NCI-H526 (cell line): ENCODE measurements at regions not wholly inside any gene's neighbourhood (a gene's known extent, or its start where the extent isn't known, plus 50 kb on each side); places are given as distances from the start of the nearest gene placed in this dataset.

Source experiments
- DNase-seq, 2 experiments: peaks; one replicate each; lab custom pipeline; 2025; lab: John Stamatoyannopoulos, UW

- no peak for DNase-seq
These were observed 251.1 kb downstream of the DAD1 start for GRCh38 chr14:22337938-22338337.

DNA sequence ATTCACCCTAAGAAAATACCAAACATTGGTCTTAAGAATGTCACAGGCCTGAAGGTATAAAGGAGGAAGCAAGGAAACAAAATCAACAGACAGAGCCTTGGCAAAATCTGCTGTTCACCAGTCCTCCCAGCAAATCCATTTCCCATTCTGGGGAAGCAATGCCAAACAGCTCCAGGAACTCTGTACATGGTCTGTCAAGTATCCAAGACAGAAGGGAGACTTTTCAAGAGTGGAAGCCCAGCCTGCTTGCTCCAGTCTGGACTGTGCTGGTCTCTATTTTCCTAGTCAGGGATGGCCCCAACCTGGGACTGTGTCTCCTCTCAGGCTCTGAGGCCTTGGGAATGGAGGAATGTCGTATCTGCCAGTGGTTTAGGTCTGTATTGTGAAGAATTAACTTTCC, 251.5 kb downstream of the DAD1 start:
- DNase-seq: no peak

DNA sequence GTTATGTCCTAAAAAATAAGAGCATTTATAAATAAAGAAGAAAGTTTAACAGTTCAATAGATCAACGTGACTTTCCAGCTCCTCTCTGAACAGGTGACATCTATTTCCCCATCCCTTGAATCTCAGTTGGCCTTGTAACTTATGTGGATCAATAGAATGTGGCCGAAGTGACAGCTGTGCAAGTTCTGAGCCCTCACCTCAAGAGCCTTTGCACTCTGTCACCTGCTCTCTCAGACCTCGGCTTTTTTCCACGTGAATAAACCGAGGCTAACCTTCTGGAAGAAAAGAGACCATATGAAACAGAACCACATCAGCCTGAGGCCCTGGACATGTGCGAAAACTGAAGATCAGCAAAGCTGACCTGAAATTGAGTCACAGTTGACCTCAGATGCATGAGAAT, 253.0 kb downstream of the DAD1 start:
- DNase-seq: no peak

DNA sequence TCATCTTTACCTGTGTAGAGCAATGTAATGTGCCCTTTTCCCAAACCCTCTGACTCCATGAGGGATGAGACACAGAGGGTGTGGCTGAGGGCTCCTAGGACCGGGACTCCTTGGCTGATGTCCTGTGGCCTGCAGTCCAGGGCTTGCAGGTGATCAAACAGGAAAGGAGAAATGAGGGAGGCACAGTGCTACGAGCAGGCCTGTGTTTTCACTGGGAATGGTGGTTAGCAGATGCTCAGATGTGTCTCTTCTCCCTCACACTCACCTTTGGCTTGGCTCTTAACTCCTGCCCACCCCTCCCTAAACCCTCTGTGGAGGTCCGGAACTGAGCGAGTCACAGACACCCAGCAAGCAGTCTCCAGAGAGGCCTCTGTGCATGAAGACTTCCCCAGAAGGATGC, 254.4 kb downstream of the DAD1 start:
- DNase-seq: no peak

DNA sequence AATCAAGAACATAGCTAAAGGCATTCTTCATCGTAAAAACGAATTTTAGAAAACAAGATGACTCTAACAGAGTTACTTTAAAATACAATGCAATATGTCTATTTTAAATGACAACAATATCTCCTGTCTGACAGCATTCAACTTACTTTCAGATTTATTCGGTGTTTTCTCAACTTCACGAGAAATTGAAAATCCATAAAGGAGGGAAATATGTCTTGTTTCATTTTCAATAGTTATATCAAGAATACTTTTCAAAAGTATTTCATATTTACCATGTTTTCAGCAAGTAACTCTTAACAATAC, 254.8 kb downstream of the DAD1 start:
- DNase-seq: no peak

GRCh38 chr14:22333422-22334274, 255.4 kb downstream of the DAD1 start:
- DNase-seq: no peak

DNA sequence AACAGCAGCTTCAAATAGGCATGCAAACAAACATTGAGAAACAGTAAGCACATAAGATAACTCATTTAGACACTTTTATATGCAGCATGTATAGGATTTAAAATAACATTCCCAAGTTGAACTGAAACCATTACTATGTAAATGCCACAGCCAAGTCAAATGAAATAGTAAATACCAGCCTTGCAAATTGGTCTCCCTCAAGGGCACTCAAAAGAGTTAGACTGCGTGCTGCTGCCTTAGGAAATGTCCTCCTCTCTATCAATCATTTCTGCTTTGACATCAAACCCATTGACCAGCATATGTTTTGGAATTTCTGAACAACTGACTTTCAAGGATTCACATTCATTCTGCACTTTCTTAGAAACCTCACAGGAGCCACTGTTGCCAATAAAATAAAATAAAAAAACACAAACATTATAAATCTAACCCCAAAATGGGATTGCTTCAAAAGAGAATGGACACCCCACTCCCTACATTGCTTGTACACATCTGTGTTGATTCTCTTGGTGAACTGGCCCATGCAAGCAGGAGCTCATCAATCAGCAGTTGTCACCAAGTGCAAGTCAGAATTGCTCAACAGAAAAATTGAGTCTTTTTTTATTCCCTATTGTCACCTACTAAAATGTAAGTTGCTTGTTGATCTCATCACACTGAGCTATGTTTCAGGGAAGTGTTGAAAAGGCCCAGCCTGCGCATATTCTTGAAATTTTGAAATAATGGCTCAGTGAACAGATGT, 256.2 kb downstream of the DAD1 start:
- no peak for DNase-seq

DNA sequence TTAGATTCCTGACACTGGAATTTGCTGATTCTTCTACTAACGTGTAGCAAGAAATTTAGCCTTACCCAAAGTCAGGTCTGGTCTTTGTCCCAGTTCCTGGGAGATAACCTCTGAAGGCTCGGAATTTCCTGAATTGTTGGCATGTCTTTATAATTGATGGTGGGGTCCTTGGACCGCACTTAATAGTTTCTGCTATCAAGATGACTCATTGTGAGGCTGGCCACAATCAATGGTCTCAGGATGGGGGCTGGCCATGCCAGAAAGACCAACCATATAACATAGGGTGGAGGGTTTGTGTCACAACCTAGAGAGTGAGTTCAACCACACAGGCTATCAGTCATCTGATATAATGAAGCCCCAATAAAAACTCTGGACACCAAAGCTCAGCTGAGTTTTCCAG, 259.7 kb downstream of the DAD1 start:
- no peak for DNase-seq

GRCh38 chr14:22325676-22326400, 263.2 kb downstream of the DAD1 start:
- no peak for DNase-seq

- no peak for DNase-seq
These were observed 268.7 kb downstream of the DAD1 start for GRCh38 chr14:22320362-22320750.

DNA sequence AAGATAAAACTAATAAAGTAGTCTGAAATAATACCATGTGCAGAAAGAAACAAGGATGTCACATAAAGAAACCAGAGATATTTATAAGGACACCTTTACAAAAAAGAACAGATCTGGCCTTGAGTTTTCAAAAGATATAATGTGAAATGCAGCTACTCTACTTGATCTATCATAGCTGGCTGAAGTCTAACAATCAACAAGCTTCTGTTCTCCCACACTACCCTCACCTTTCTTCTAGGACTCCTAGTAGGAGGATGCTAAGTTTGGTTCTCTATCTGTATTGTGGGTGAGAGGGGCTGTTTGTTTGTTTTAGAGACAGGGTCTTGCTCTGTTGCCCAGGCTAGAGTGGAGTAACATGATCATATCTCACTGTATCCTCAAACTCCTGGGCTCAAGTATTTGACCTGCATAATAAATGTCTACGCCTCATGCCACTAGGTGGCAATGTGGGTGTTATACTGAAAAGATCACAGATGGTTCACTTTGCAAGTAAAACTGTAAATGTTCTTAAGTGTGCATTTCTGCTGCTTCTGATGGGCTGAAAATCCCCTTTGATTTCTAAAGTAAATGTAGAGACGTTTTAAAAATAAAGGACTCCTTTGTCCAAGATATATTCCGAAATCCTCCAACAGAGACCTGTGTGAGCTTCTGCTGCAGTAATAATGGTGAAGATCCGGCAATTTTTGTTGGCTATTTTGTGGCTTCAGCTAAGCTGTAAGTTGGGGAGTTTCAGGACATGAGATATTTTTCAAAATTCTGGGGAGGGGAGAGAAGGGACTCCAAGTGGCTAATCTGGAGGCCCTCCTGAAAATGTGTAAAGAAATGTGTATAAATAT, 269.3 kb downstream of the DAD1 start:
- DNase-seq: peak; percentile 3 to 44

- no peak for DNase-seq
These were observed 270.1 kb downstream of the DAD1 start for GRCh38 chr14:22318951-22319350.

GRCh38 chr14:22316473-22316872, 272.6 kb downstream of the DAD1 start:
- no peak for DNase-seq

- no peak for DNase-seq
These were observed 273.7 kb downstream of the DAD1 start for GRCh38 chr14:22315336-22315735.

GRCh38 chr14:22314183-22314820, 274.7 kb downstream of the DAD1 start:
- DNase-seq: peak; percentile 2 to 49

- no peak for DNase-seq
These were observed 275.7 kb downstream of the DAD1 start for GRCh38 chr14:22313172-22313801.

DNA sequence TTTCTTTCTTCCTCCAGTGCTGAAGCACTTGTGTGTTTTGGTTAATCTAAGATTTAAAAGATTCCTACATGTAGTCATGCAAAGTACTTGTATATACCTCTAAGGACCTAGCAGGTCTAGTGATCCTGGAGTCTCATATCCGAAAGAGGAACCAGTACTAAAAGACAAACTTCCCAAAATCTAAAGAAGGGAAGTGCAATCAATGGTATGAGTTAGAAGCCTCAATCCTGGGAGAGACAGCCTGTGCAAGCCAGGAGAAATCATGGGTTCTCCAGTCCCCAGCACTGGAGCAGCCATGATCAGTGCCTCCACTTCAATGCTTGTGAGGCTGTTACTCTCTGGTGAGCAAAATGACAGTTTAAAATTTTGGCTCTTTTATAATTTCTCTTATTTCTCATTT, 277.4 kb downstream of the DAD1 start:
- DNase-seq: no peak

GRCh38 chr14:22305607-22306006, 283.4 kb downstream of the DAD1 start:
- DNase-seq: no peak

DNA sequence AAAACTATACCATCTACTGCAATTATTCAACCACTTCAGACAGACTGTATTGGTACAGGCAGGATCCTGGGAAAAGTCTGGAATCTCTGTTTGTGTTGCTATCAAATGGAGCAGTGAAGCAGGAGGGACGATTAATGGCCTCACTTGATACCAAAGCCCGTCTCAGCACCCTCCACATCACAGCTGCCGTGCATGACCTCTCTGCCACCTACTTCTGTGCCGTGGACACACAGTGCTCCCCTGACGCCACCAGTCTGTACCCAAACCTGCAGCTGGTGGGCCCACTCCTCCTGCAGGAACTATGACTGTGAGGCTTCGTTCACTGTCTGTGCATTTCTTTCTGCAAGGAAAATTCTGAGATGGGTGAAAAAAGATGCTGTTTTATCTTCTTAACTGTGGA, 284.7 kb downstream of the DAD1 start:
- no peak for DNase-seq

- DNase-seq: no peak
These were observed 285.3 kb downstream of the DAD1 start for GRCh38 chr14:22303589-22304195.

- DNase-seq: no peak
These were observed 288.4 kb downstream of the DAD1 start for GRCh38 chr14:22300646-22301045.
